ENCODE measurements at regions not wholly inside any gene's neighbourhood (a gene's known extent, or its start where the extent isn't known, plus 50 kb on each side); places are given as distances from the start of the nearest gene placed in this dataset.

DNA sequence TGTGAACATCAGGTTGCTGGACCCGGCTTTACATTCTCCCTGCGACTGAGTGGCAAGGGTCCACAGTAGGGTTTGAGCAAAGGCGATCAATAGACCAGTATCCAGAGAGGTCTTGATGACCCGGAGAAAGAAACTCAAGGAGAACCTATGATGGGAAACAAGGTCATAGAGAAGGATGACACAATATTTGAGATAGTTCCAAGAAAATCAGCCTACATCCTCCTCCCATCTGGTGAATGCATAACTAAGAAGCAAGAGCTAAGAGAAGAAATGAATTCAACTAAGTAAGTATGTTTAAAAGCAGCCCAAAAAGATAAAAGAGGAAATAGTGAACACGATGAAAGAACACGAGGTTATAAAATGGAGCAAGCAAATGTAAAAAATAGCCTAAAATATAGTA lies 166.3 kb downstream of the CD8B2 start:
- H3K4me1 Mint-ChIP-seq, result no peaks in the 10 kb centered on the region
- peaks cover 25% of the 10 kb centered on the region for H3K27me3 Mint-ChIP-seq
- H3K4me3 Mint-ChIP-seq, result no peak overlapping the region
- peaks cover 5% of the 10 kb centered on the region for H3K9me3 Mint-ChIP-seq
- H3K27ac Mint-ChIP-seq, result no peak overlapping the region
- no peaks in the 10 kb centered on the region for H3K36me3 Mint-ChIP-seq (ENCODE audit: low read depth)
- ATAC-seq (replicated peaks), result no peak

- Mint-ChIP-seq H3K36me3 (ENCODE audit: low read depth) (no peaks in the 10 kb centered on the region), H3K9me3 (peaks cover 5% of the 10 kb centered on the region), H3K4me1 (no peaks in the 10 kb centered on the region), H3K27me3 (peaks cover 2% of the 10 kb centered on the region), H3K27ac (no peak overlapping the region), H3K4me3 (no peak overlapping the region)
- no peak for ATAC-seq (replicated peaks)
Observed at GRCh38 chr2:106658616-106659015, 171.5 kb downstream of the CD8B2 start.

DNA sequence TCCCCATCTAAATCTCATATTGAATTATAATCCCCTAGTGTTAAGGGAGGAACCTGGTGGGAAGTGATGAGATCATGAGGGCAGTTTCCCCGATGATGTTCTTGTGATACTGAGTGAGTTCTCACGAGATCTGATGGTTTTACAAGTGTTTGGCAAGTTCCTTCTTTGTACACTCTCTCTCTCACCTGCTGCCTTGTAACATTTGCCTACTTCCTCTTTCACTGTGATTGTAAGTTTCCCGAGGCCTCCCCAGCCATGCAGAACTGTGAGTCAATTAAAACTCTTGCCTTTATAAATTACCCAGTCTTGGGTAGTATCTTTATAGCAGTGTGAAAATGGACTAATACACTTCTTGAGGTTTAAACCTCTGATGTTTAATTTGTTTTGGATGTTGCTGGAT lies 177.5 kb downstream of the CD8B2 start:
- H3K27ac Mint-ChIP-seq, result no peak overlapping the region
- ATAC-seq (replicated peaks), result no peak
- H3K4me3 Mint-ChIP-seq, result no peak overlapping the region
- H3K36me3 Mint-ChIP-seq (ENCODE audit: low read depth), result no peaks in the 10 kb centered on the region
- H3K4me1 Mint-ChIP-seq, result no peaks in the 10 kb centered on the region
- H3K9me3 Mint-ChIP-seq, result no peaks in the 10 kb centered on the region
- H3K27me3 Mint-ChIP-seq, result peaks cover 7% of the 10 kb centered on the region

DNA sequence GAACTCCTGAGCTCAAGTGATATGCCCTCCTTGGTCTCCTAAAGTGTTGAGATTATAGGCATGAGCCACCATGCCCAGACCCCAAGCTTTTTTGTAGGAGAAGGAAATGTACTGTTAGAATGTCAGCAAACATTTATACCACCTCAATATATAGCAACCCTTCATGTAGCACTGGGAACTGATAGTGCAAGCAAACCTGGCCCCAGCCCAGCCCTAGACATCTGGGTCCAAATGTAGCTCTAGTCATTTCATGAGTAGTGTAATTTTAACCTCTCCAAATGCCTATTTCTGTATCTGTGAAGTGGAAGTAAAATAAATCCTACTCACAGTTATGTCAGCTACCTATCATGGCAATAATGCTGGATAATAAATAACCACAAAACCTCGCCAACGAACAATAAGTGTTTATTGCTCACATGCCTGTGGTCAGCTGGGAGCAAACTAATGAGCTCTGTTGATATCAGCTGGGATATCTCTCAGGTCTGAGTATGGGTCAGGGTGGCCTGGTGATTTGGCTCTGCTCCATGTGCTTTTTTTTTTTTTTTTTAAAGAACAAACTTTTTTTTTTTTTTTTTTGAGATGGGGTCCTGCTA lies 180.4 kb downstream of the CD8B2 start:
- Mint-ChIP-seq H3K4me3 (no peak overlapping the region), H3K36me3 (ENCODE audit: low read depth) (no peaks in the 10 kb centered on the region), H3K9me3 (peaks cover 5% of the 10 kb centered on the region), H3K27me3 (peaks cover 12% of the 10 kb centered on the region), H3K4me1 (no peaks in the 10 kb centered on the region), H3K27ac (no peak overlapping the region)
- no peak for ATAC-seq (replicated peaks)

- no peaks in the 10 kb centered on the region for H3K4me1 Mint-ChIP-seq
- H3K36me3 Mint-ChIP-seq (ENCODE audit: low read depth), result no peaks in the 10 kb centered on the region
- ATAC-seq (replicated peaks), result no peak
- H3K27ac Mint-ChIP-seq, result no peak overlapping the region
- H3K9me3 Mint-ChIP-seq, result peaks cover 6% of the 10 kb centered on the region
- H3K4me3 Mint-ChIP-seq, result no peak overlapping the region
- H3K27me3 Mint-ChIP-seq, result peaks cover 18% of the 10 kb centered on the region
Observed at GRCh38 chr2:106685180-106685897, 198.2 kb downstream of the CD8B2 start.

DNA sequence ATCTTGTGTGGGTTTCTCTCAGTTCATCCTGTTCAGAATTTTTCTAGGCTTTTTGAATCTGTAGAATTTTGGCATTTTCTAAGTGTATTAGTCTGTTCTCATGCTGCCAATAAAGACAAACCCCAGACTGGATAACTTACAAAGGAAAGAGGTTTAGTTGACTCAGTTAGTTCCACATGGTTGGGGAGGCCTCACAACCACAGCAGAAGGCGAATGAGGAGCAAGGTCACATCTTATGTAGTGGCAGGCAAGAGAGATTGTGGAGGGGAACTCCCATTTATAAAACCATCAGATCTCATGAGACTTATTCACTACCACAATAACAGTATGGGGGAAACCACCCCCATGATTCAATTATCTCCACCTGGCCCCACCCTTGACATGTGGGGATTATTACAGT lies 199.2 kb downstream of the ST6GAL2 start:
- Mint-ChIP-seq H3K4me1 (no peaks in the 10 kb centered on the region), H3K9me3 (peaks cover 11% of the 10 kb centered on the region), H3K27me3 (peaks cover 24% of the 10 kb centered on the region), H3K4me3 (no peak overlapping the region), H3K27ac (no peak overlapping the region), H3K36me3 (ENCODE audit: low read depth) (no peaks in the 10 kb centered on the region)
- no peak for ATAC-seq (replicated peaks)

DNA sequence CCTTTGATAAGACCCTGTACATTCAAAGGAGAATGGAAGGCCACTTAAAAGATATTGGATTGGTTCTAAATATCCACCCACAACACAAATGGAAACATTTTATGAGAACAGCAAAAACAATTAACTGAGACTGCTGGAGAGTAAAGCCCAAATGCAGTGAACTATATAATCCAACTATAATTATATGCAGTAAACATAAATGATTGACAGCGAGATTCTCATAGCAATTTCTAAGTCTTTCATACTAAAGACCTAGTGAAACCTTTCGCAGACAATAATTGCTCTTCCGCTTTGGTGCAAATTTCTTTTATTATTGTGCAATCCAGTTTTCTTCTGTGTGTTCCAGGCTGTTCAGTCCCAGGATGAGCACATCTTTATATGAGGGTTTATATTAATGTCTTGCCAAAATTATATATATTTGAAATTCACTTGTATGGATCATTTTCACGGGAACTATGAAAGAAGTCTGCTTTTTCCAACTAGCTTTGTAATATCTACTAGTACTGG lies 190.9 kb downstream of the ST6GAL2 start:
- Mint-ChIP-seq H3K36me3 (ENCODE audit: low read depth) (no peaks in the 10 kb centered on the region), H3K4me1 (no peaks in the 10 kb centered on the region), H3K4me3 (no peak overlapping the region), H3K27me3 (peaks cover 10% of the 10 kb centered on the region), H3K27ac (no peak overlapping the region), H3K9me3 (peaks cover 5% of the 10 kb centered on the region)
- no peak for ATAC-seq (replicated peaks)

DNA sequence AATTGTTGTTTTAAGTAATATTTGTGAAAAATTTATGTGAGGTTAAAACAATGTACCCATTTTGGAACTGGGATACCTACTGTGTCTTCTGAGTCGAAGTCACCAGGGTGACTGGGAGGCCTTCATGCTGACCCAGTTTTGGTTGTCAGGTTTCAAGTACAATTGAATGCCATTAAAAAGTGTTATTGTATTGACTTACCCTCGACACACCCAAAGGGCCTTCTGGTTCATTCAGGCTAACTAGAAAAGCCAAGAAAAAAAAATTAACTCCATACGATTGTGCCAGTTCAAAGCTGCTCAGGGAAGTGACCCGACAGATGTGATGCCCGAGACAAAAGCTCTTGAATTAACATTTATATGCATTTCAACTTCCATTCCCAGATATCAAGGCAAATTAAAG lies 190.0 kb downstream of the ST6GAL2 start:
- H3K36me3 Mint-ChIP-seq (ENCODE audit: low read depth), result no peaks in the 10 kb centered on the region
- H3K4me3 Mint-ChIP-seq, result no peak overlapping the region
- no peaks in the 10 kb centered on the region for H3K4me1 Mint-ChIP-seq
- no peak for ATAC-seq (replicated peaks)
- H3K9me3 Mint-ChIP-seq, result peaks cover under 1% of the 10 kb centered on the region
- H3K27me3 Mint-ChIP-seq, result peaks cover 5% of the 10 kb centered on the region
- H3K27ac Mint-ChIP-seq, result no peak overlapping the region

DNA sequence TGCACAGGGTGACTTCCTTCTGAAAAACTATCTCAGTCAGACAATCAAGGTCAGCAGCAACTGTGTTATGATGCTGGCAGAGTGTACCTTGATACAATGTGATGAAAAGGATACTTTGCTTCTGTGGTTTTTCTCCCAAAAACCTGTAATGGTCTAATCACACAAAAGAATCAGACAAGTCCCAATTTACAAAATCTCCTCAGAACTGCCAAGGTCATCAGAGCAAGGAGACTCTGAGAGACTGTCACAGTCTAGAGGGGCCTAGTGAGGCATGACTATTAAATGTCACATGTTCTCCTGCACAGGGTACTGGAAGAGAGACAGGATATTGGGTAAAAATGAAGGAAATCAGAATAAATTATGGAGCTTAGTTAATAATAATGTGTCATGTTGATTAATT lies 185.4 kb downstream of the ST6GAL2 start:
- Mint-ChIP-seq H3K27me3 (peaks cover 9% of the 10 kb centered on the region), H3K36me3 (ENCODE audit: low read depth) (no peaks in the 10 kb centered on the region), H3K9me3 (no peaks in the 10 kb centered on the region), H3K27ac (no peak overlapping the region), H3K4me1 (no peaks in the 10 kb centered on the region), H3K4me3 (no peak overlapping the region)
- no peak for ATAC-seq (replicated peaks)

GRCh38 chr2:106701203-106702022 lies 184.6 kb downstream of the ST6GAL2 start:
- Mint-ChIP-seq H3K27ac (no peak overlapping the region), H3K4me1 (no peaks in the 10 kb centered on the region), H3K4me3 (no peak overlapping the region), H3K9me3 (no peaks in the 10 kb centered on the region), H3K36me3 (ENCODE audit: low read depth) (no peaks in the 10 kb centered on the region), H3K27me3 (peaks cover 7% of the 10 kb centered on the region)
- no peak for ATAC-seq (replicated peaks)

GRCh38 chr2:106703161-106703560 lies 182.8 kb downstream of the ST6GAL2 start:
- Mint-ChIP-seq H3K27me3 (peaks cover 4% of the 10 kb centered on the region), H3K4me3 (no peak overlapping the region), H3K4me1 (no peaks in the 10 kb centered on the region), H3K9me3 (no peaks in the 10 kb centered on the region), H3K27ac (no peak overlapping the region), H3K36me3 (ENCODE audit: low read depth) (no peaks in the 10 kb centered on the region)
- ATAC-seq (replicated peaks), result no peak

- Mint-ChIP-seq H3K9me3 (no peaks in the 10 kb centered on the region), H3K4me1 (no peaks in the 10 kb centered on the region), H3K4me3 (no peak overlapping the region), H3K27ac (no peak overlapping the region), H3K36me3 (ENCODE audit: low read depth) (no peaks in the 10 kb centered on the region), H3K27me3 (peaks cover 4% of the 10 kb centered on the region)
- ATAC-seq (replicated peaks), result no peak
Observed at GRCh38 chr2:106704798-106705197, 181.2 kb downstream of the ST6GAL2 start.

- Mint-ChIP-seq H3K27me3 (peaks cover 9% of the 10 kb centered on the region), H3K27ac (no peak overlapping the region), H3K4me1 (no peaks in the 10 kb centered on the region), H3K9me3 (no peaks in the 10 kb centered on the region), H3K36me3 (ENCODE audit: low read depth) (no peaks in the 10 kb centered on the region), H3K4me3 (no peak overlapping the region)
- no peak for ATAC-seq (replicated peaks)
Observed at GRCh38 chr2:106705877-106706276, 180.1 kb downstream of the ST6GAL2 start.

DNA sequence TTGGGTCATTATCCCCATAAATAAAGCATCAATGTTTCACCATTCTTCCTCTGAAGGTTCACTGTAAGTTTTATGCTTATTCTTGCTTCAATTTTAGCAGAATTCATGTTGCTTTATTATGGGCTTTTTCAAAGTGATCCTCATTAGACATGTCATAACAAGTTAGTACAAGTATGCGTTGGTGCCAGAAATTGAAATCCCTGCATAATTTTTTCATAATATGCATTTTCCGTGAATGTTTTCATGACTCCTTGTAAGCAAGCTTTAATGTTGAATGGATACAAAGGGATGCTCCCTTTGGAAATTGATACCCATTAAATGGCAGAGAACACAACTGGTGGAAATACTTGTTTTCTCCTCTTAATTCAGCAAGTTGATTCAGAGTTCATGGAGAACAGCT lies 179.7 kb downstream of the ST6GAL2 start:
- H3K9me3 Mint-ChIP-seq, result no peaks in the 10 kb centered on the region
- no peak for ATAC-seq (replicated peaks)
- no peak overlapping the region for H3K4me3 Mint-ChIP-seq
- H3K27ac Mint-ChIP-seq, result no peak overlapping the region
- H3K27me3 Mint-ChIP-seq, result peaks cover 9% of the 10 kb centered on the region
- H3K4me1 Mint-ChIP-seq, result no peaks in the 10 kb centered on the region
- H3K36me3 Mint-ChIP-seq (ENCODE audit: low read depth), result no peaks in the 10 kb centered on the region

DNA sequence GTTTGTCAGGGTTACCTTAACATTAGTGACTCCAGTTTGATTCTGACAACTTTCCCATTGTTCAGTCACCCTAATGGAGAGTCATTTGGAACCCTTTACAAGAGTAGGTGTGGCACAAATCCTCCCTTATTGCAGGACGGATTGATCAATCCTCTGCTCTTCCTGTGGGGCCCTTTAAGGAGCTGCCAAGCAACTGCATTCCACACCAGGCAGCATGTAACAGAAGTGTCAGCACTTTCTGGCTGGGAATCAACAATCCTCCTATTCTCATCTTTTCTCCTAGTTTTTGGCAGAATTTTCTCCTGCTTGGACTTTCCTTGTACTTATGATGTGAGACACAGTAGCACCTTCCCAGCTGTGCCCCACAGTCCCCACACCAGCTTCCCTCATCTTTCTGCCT lies 177.8 kb downstream of the ST6GAL2 start:
- H3K4me1 Mint-ChIP-seq, result no peaks in the 10 kb centered on the region

More for the DNA sequence above, 177.8 kb downstream of the ST6GAL2 start:
- peaks cover 3% of the 10 kb centered on the region for H3K9me3 Mint-ChIP-seq
- ATAC-seq (replicated peaks), result no peak
- H3K27me3 Mint-ChIP-seq, result peaks cover 9% of the 10 kb centered on the region
- H3K27ac Mint-ChIP-seq, result no peak overlapping the region
- no peak overlapping the region for H3K4me3 Mint-ChIP-seq
- no peaks in the 10 kb centered on the region for H3K36me3 Mint-ChIP-seq (ENCODE audit: low read depth)
